SK-N-SH treated with all-trans-retinoic acid at 6 μM for 48 hours (cell line): ENCODE measurements at regions not wholly inside any gene's neighbourhood (a gene's known extent, or its start where the extent isn't known, plus 50 kb on each side); places are given as distances from the start of the nearest gene placed in this dataset.

Experiments
- ATAC-seq: fragments of 200-7000 bp; cut with Tn5 transposase; 3 replicates; pipeline ENCODE4 v1.9.1; 2020; ENCODE audit warnings: mild to moderate bottlenecking, moderate library complexity
- ARNTL ChIP-seq: fragments of 450-650 bp; formaldehyde crosslinking; IDR thresholded peaks from 2 replicates; pipeline ENCODE4 v1.5.0; 2020; ENCODE audit warnings: low read depth, mild to moderate bottlenecking, moderate library complexity, borderline replicate concordance
- BACH2 ChIP-seq: fragments of 250-450 bp; sonication (Bioruptor Pico); IDR thresholded peaks from 2 replicates; pipeline ENCODE4 v1.9.0; 2021; ENCODE audit warnings: mild to moderate bottlenecking, borderline replicate concordance
- CREB5 ChIP-seq: fragments of 250-450 bp; sonication (Bioruptor Pico); IDR thresholded peaks from 2 replicates; pipeline ENCODE4 v1.5.1; 2020; ENCODE audit warnings: low read depth, mild to moderate bottlenecking, moderate library complexity
- CSDC2 ChIP-seq: fragments of 250-450 bp; sonication (Bioruptor Pico); IDR thresholded peaks from 2 replicates; pipeline ENCODE4 v1.5.0; 2020; ENCODE audit warnings: mild to moderate bottlenecking, moderate library complexity
- ESRRG ChIP-seq: fragments of 250-450 bp; sonication (Bioruptor Pico); IDR thresholded peaks from 2 replicates; pipeline ENCODE4 v1.6.1; 2021; ENCODE audit warnings: mild to moderate bottlenecking
- GLIS3 ChIP-seq: fragments of 250-450 bp; sonication (Bioruptor Pico); IDR thresholded peaks from 2 replicates; pipeline ENCODE4 v1.5.0; 2020; ENCODE audit warnings: mild to moderate bottlenecking, moderate library complexity
- ISL1 ChIP-seq: fragments of 250-450 bp; sonication (Bioruptor Pico); IDR thresholded peaks from 2 replicates; pipeline ENCODE4 v2.1.2; 2022; ENCODE audit warnings: mild to moderate bottlenecking, moderate library complexity
- OSR1 ChIP-seq: fragments of 250-450 bp; sonication (Bioruptor Pico); IDR thresholded peaks from 2 replicates; pipeline ENCODE4 v1.8.0; 2022; ENCODE audit warnings: moderate library complexity, mild to moderate bottlenecking, inconsistent platforms
- POU6F1 ChIP-seq: fragments of 250-450 bp; sonication (Bioruptor Pico); IDR thresholded peaks from 2 replicates; pipeline ENCODE4 v1.8.0; 2021; ENCODE audit warnings: low read depth, mild to moderate bottlenecking, moderate library complexity, borderline replicate concordance
- PPARA ChIP-seq: fragments of 250-450 bp; sonication (Bioruptor Pico); IDR thresholded peaks from 2 replicates; pipeline ENCODE4 v1.5.0; 2020; ENCODE audit warnings: mild to moderate bottlenecking, borderline replicate concordance
- RARB ChIP-seq: fragments of 250-450 bp; sonication (Bioruptor Pico); IDR thresholded peaks from 2 replicates; pipeline ENCODE4 v1.8.0; 2021; ENCODE audit warnings: mild to moderate bottlenecking, moderate library complexity
- TCF4 ChIP-seq: fragments of 250-450 bp; sonication (Bioruptor Pico); IDR thresholded peaks from 2 replicates; pipeline ENCODE4 v1.8.0; 2021; ENCODE audit warnings: mild to moderate bottlenecking, moderate library complexity, borderline replicate concordance
- TOX ChIP-seq: fragments of 250-450 bp; sonication (Bioruptor Pico); IDR thresholded peaks from 2 replicates; pipeline ENCODE4 v1.8.0; 2021; ENCODE audit warnings: mild to moderate bottlenecking, moderate library complexity, borderline replicate concordance
- TSHZ2 ChIP-seq: fragments of 250-450 bp; sonication (Bioruptor Pico); IDR thresholded peaks from 2 replicates; pipeline ENCODE4 v1.5.0; 2020; ENCODE audit warnings: mild to moderate bottlenecking, moderate library complexity
- ZFP3 ChIP-seq: fragments of 250-450 bp; sonication (Bioruptor Pico); IDR thresholded peaks from 2 replicates; pipeline ENCODE4 v1.5.0; 2020; ENCODE audit warnings: mild to moderate bottlenecking, moderate library complexity
- ZFP30 ChIP-seq: fragments of 450-650 bp; formaldehyde crosslinking; IDR thresholded peaks from 2 replicates; pipeline ENCODE4 v1.5.0; 2022; ENCODE audit warnings: mild to moderate bottlenecking, moderate library complexity
- ZNF565 ChIP-seq: fragments of 450-650 bp; formaldehyde crosslinking; conservative IDR thresholded peaks from 2 replicates; pipeline ENCODE4 v1.5.0; 2020; ENCODE audit warnings: low read depth, mild to moderate bottlenecking, moderate library complexity
- ZNF70 ChIP-seq: fragments of 450-650 bp; formaldehyde crosslinking; IDR thresholded peaks from 2 replicates; pipeline ENCODE4 v1.5.0; 2020; ENCODE audit warnings: mild to moderate bottlenecking, moderate library complexity
- ZNF8 ChIP-seq: fragments of 450-650 bp; formaldehyde crosslinking; IDR thresholded peaks from 2 replicates; pipeline ENCODE4 v1.5.0; 2020; ENCODE audit warnings: mild to moderate bottlenecking, moderate library complexity
- TF ChIP-seq, protein P1 (sequence below): fragments of 250-450 bp; sonication (Bioruptor Pico); IDR thresholded peaks from 2 replicates; pipeline ENCODE4 v1.5.1; 2021; ENCODE audit warnings: mild to moderate bottlenecking, moderate library complexity
- TF ChIP-seq, protein P2 (sequence below): fragments of 250-450 bp; sonication (Bioruptor Pico); IDR thresholded peaks from 2 replicates; pipeline ENCODE4 v1.8.0; 2020; ENCODE audit warnings: mild to moderate bottlenecking, moderate library complexity, borderline replicate concordance

DNA sequence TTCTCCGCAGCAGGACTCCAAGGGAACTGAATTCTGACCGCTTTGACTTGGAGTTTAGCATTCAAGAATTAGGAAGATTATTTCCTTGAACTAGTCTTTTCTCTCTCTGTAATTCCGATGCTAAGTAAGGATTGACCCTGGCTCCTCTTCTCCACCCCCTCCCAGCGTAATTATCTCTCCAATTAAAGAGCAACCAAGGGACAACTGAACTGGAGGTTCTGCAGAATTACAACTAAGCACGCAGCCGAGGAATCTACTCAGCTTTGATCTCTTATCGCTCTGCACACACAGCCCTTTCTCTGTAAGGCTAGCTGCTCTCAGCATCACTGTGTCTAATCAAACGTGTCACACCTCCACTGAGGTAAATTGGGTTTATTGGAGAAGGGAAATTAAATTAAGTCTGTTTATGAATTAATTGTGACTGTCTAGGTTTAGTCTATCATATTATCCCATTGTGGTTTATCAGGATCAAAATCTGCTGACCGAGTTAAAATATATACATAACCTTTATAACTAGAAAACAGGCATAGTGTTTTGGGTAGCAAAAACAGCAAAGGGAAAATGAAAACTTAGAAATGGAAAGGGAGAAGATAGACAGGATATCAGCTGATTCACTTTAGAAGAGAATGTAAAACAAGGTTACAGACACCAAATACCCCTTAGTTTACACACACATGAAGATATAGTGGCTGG lies 241.3 kb upstream of the LARGE1 start:
- ATAC-seq: no peak
- TF ChIP-seq CREB5 (CRISPR knock-in tag) (no peak), OSR1 (no peak)
- TF ChIP-seq, all 23 proteins: peak for 0

GRCh38 chr22:34198976-34199375 lies 278.7 kb upstream of the LARGE1 start:
- ATAC-seq: no peak
- TF ChIP-seq ISL1 (CRISPR knock-in tag) (no peak), OSR1 (no peak), TCF4 (CRISPR knock-in tag) (no peak), BACH2 (CRISPR knock-in tag) (no peak), TOX (CRISPR knock-in tag) (no peak), ESRRG (CRISPR knock-in tag) (no peak), GLIS3 (no peak), CSDC2 (CRISPR knock-in tag) (no peak)
- TF ChIP-seq, protein P1, sequence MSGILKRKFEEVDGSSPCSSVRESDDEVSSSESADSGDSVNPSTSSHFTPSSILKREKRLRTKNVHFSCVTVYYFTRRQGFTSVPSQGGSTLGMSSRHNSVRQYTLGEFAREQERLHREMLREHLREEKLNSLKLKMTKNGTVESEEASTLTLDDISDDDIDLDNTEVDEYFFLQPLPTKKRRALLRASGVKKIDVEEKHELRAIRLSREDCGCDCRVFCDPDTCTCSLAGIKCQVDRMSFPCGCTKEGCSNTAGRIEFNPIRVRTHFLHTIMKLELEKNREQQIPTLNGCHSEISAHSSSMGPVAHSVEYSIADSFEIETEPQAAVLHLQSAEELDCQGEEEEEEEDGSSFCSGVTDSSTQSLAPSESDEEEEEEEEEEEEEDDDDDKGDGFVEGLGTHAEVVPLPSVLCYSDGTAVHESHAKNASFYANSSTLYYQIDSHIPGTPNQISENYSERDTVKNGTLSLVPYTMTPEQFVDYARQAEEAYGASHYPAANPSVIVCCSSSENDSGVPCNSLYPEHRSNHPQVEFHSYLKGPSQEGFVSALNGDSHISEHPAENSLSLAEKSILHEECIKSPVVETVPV (CRISPR knock-in tag): no peak
- TF ChIP-seq, all 23 proteins: peak for 0

DNA sequence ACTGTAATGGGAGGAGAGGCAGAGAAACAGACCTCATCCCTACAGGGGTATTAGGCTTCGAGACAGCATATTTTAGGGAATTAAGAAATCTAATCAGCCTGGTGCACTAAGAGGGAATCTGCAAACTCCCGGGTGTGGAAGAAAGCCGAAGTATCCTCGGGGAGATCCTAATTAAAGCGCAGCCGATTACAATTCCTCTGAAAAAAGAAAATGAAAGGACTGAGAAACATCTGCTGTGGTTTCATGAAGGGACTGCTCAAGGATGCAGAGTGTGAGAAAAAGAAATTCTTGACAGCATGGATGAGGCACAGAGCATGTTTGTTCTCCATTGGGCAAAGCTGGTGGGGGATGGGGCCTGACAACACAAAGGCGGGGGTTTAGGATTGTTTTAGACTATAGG lies 290.0 kb upstream of the LARGE1 start:
- ATAC-seq: no peak
- no peak for TF ChIP-seq ZNF8 (CRISPR knock-in tag)
- TF ChIP-seq, protein P2, sequence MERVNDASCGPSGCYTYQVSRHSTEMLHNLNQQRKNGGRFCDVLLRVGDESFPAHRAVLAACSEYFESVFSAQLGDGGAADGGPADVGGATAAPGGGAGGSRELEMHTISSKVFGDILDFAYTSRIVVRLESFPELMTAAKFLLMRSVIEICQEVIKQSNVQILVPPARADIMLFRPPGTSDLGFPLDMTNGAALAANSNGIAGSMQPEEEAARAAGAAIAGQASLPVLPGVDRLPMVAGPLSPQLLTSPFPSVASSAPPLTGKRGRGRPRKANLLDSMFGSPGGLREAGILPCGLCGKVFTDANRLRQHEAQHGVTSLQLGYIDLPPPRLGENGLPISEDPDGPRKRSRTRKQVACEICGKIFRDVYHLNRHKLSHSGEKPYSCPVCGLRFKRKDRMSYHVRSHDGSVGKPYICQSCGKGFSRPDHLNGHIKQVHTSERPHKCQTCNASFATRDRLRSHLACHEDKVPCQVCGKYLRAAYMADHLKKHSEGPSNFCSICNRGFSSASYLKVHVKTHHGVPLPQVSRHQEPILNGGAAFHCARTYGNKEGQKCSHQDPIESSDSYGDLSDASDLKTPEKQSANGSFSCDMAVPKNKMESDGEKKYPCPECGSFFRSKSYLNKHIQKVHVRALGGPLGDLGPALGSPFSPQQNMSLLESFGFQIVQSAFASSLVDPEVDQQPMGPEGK (CRISPR knock-in tag): no peak
- TF ChIP-seq ZFP30 (CRISPR knock-in tag): no peak
- TF ChIP-seq GLIS3: no peak
- no peak for TF ChIP-seq PPARA (CRISPR knock-in tag)
- TF ChIP-seq ARNTL (CRISPR knock-in tag): no peak
- TF ChIP-seq ESRRG (CRISPR knock-in tag): no peak
- TF ChIP-seq OSR1: no peak
- no peak for TF ChIP-seq ZNF565
- no peak for TF ChIP-seq POU6F1 (CRISPR knock-in tag)
- TF ChIP-seq ZNF70 (CRISPR knock-in tag): no peak
- TF ChIP-seq TCF4 (CRISPR knock-in tag): no peak
- TF ChIP-seq ZFP3 (CRISPR knock-in tag): no peak
- TF ChIP-seq CSDC2 (CRISPR knock-in tag): no peak
- no peak for TF ChIP-seq TOX (CRISPR knock-in tag)
- no peak for TF ChIP-seq RARB (CRISPR knock-in tag)
- TF ChIP-seq, protein P1 (CRISPR knock-in tag): no peak
- TF ChIP-seq ISL1 (CRISPR knock-in tag): no peak
- no peak for TF ChIP-seq TSHZ2 (CRISPR knock-in tag)
